ENCODE measurements at regions not wholly inside any gene's neighbourhood (a gene's known extent, or its start where the extent isn't known, plus 50 kb on each side); places are given as distances from the start of the nearest gene placed in this dataset.
"Not testable (repeated sequence)": the region's sequence is repeated elsewhere in the genome, so short reads cannot be mapped to it uniquely, and the experiment has no call there.

GRCh38 chr1:120248203-120248602 lies 71.9 kb upstream of the SEC22B start:
- not testable (repeated sequence) for DNase-seq (ENCODE audit: low read depth); H3K4me3 ChIP-seq (ENCODE audit: low read length)

GRCh38 chr1:120243867-120244266 lies 67.5 kb upstream of the SEC22B start:
- DNase-seq (ENCODE audit: low read depth); H3K4me3 ChIP-seq (ENCODE audit: low read length): not testable (repeated sequence)

GRCh38 chr1:120242582-120242981 lies 66.3 kb upstream of the SEC22B start:
- DNase-seq (ENCODE audit: low read depth); H3K4me3 ChIP-seq (ENCODE audit: low read length): not testable (repeated sequence)

- H3K4me3 ChIP-seq (ENCODE audit: low read length); DNase-seq (ENCODE audit: low read depth): not testable (repeated sequence)
Observed at GRCh38 chr1:120241868-120242267, 65.5 kb upstream of the SEC22B start.

GRCh38 chr1:120240181-120240580 lies 63.9 kb upstream of the SEC22B start:
- not testable (repeated sequence) for H3K4me3 ChIP-seq (ENCODE audit: low read length); DNase-seq (ENCODE audit: low read depth)

GRCh38 chr1:120239351-120239750 lies 63.0 kb upstream of the SEC22B start:
- not testable (repeated sequence) for DNase-seq (ENCODE audit: low read depth); H3K4me3 ChIP-seq (ENCODE audit: low read length)

- DNase-seq (ENCODE audit: low read depth); H3K4me3 ChIP-seq (ENCODE audit: low read length): not testable (repeated sequence)
Observed at GRCh38 chr1:120238867-120239266, 62.5 kb upstream of the SEC22B start.

- H3K4me3 ChIP-seq (ENCODE audit: low read length); DNase-seq (ENCODE audit: low read depth): not testable (repeated sequence)
Observed at GRCh38 chr1:120233661-120234018, 57.3 kb upstream of the SEC22B start.

GRCh38 chr1:120232834-120233660 lies 56.7 kb upstream of the SEC22B start:
- not testable (repeated sequence) for DNase-seq (ENCODE audit: low read depth)
- H3K4me3 ChIP-seq (ENCODE audit: low read length) = peak overlapping the region; percentile 19

- not testable (repeated sequence) for DNase-seq (ENCODE audit: low read depth); H3K4me3 ChIP-seq (ENCODE audit: low read length)
Observed at GRCh38 chr1:120229835-120230234, 53.5 kb upstream of the SEC22B start.

Data from epithelial cell of esophagus (primary cell).